Activated T-cell treated with anti-CD3 and anti-CD28 coated beads for 24 hours (primary cell): ENCODE measurements at regions not wholly inside any gene's neighbourhood (a gene's known extent, or its start where the extent isn't known, plus 50 kb on each side); places are given as distances from the start of the nearest gene placed in this dataset.
A peak's percentile ranks its signal among the peaks of the same experiment; 100 is the strongest.
"Not testable (repeated sequence)": the region's sequence is repeated elsewhere in the genome, so short reads cannot be mapped to it uniquely, and the experiment has no call there.

Source experiments
- DNase-seq: peaks from one replicate; pipeline ENCODE4 v3.0.0-alpha.2; 2020; ENCODE audit warnings: low read depth

DNA sequence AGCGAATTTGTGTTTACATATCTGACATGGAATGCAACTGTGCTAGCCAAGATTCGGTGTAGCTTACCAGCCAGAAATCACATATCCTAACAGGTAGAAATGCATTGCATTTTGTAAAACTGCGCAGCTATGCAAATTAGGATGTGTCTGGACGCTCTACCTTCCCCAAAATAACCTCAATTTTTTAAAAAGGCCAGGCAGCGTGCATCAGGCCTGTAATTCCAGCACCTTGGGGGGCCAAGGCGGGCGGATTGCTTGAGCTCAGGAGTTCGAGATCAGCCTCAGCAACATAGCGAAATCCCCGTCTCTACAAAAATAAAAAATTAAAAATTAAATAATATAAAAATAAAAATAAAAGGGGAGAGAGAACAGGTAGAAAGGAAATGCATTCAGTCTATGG, 305.0 kb downstream of the TYW1 start:
- DNase-seq = no peak

DNA sequence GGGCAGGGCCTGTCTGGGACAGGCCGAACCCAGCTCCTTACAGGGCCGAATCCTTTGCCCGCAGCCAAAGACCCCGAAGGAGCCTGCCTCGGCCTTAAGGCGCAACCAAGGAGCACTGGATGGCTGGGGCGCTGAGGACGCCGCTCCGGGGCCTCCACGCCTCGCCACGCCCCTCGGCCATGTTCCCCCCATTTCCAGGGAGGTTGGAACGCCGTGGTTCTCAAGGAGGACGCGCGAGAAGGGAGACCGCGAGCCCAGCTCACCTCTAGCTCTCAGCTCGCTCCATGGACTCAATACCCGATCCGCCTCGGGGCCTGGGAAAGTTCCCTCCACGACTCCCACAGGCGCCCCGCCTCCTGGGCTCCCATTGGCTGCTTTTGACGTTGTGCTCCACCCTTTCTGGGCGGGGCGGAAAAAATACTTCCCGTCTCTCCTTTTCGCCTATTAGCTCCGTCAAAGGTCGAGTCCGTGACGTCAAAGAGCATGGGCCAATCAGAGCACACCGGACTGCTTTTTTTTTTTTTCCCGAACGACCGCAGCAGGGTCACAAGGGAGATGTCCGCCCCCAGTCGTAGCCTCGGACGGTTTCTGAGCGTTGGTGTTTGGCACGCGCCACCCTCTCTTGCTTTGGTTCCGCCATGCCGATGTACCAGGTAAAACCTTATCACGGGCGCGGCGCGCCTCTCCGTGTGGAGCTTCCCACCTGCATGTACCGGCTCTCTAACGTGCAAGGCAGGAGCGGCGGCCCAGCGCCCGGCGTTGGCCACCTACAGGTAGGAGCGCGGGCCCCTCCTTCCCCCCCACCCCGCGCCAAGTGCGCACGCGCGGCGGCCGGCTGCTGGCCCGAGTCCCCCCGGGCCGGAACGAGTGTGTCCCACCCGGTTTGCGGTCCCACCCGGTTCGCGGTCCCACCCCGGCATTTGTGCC, 305.7 kb downstream of the TYW1 start:
- peak; percentile 98 for DNase-seq

GRCh38 chr7:67304846-67305245, 308.2 kb downstream of the TYW1 start:
- DNase-seq = not testable (repeated sequence)

GRCh38 chr7:67306331-67306730, 309.7 kb downstream of the TYW1 start:
- no peak for DNase-seq

DNA sequence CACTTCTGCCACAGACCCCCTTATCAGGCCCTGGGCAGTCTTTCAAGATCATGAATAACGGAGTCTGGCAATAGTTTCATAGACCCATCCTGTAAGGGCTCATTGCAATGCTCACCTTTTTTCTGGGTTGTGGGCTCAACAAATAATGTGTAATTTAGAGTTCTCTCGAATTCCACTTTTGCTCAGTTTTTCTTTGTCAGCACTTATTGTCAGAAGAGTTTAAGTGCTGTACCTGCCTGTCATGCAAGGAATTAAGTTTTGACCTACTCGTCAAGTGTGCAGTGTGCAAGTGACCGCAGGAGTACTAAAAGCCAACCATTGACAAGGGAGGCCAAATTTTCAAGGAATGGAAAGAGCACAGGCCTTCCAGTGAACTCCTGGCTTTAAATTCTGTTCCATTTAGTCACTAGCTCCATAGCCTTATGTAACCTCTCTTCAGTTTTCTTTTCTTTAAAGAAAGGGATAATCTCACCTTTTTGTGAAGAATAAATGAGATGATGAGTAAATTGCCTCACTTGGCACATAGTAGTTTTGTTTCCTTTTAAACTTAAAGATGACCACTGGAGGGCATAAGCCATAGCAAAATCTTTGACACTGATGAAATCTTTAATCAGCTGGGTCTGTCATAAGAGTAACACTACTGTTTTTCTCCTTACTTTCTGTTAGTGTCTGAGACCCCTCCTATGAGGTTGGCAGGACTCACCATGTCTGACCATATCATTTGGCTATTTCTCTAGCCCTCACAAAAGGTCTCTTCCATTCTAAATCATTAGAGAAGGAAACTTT, 313.3 kb downstream of the TYW1 start:
- DNase-seq = no peak

DNA sequence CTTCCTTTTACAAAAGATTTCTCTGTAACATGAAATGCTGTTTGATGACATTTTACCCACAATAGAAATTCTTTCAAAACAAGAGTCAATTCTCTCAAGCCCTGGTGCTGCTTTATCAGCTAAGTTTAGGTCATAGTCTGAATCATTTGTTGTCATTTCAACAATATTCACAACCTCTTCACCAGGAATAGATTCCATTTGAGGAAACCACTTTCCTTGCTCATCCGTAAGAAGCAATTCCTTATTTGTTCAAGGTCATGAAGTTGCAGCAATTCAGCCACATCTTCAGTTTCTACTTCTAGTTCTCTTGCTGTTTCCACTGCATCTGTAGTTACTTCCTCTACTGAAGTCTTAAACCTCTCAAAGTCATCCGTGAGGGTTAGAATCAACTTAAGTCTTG, 315.3 kb downstream of the TYW1 start:
- no peak for DNase-seq

DNA sequence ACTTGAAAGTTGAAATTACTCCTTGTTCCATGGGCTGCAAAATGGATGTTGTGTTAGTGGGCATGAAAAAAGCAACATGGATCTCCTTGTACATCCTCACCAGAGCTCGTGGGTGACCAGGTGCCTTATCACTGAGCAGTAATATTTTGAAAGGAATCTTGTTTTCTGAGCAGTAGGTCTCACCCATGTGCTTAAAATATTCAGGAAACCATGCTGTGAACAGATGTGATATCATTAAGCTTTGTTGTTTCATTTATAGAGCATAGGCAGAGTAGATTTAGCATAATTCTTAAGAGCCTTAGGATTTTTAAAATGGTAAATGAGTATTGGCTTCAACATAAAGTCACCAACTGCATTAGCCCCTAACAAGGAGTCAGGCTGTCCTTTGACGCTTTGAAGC, 316.6 kb downstream of the TYW1 start:
- DNase-seq = no peak

DNA sequence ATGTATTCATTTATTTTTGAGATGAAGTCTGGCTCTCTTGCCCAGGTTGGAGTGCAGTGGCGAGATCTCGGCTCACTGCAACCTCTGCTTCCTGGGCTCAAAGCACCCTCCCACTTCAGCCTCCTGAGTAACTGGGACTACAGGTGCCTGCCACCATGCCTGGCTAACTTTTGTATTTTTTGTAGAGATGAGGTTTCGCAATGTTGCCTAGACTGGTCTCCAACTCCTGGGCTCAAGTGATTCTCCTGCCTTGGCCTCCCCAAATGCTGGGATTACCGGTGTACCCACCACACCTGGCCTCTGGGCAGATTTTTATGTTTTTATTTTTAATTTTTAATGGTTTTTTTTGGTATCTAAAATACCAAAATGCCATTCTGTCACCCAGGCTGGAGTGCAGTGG, 320.3 kb downstream of the TYW1 start:
- not testable (repeated sequence) for DNase-seq

- DNase-seq = not testable (repeated sequence)
Measured at GRCh38 chr7:67328257-67328656, 331.6 kb downstream of the TYW1 start.

GRCh38 chr7:67335165-67335564, 338.5 kb downstream of the TYW1 start:
- not testable (repeated sequence) for DNase-seq

DNA sequence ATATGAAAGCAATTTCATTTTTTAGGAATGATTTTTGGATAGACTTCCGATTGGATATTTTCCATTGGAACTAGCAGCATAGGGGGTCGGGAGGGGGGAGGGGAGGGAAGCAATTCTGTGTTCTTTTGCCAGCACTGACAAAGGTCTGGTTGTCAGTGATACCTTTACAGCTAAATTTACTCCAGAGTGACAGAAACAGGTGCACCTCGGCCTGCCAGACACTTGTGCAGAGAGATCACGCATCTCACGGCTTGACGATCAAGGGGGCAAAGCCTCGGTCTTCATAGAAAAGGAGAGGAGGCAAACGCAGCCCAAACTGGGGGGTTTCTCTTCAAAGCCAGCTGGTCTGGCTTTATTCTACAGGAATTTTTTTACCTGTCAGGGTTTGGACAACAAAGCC, 339.0 kb downstream of the TYW1 start:
- DNase-seq = not testable (repeated sequence)

DNA sequence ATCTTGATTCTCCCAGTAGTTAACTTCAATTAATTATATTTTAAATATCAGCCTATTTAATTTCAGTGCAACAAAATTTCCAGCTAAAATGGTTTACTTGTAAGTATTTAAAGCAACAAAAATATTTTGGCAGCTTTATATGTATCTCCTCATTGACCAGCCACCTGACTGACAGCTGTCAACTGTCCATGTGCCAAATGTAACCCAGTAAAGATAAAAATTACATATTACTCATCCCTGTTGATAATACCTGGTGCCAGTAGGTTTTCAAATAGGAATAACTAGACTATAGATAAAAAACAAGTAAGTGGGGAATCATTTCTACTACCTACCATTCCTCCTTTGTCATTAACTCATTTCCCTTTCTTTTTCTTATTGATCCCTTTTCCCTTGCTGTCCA, 341.9 kb downstream of the TYW1 start:
- DNase-seq = not testable (repeated sequence)

- DNase-seq = no peak
Measured at GRCh38 chr7:67341153-67341768, 344.6 kb downstream of the TYW1 start.

DNA sequence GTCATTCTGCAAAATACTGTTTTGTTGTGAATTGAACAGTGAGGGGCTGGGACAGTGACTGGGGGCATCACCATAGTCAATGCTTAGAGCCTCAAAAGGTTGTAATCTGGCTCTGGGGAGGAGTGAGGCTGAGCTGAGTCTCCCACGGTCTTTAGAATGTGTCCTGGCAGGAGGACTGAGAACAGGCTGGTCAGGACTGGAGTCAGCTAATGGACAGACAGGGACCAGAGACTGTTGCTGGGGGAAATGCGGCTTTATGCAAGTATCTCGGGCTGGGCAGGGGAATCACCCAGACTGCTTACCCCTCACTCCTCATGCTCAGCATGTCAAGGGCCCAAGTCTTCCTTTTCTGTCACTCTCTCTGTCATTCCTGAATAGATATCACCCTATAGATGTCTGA, 346.5 kb downstream of the TYW1 start:
- no peak for DNase-seq

DNA sequence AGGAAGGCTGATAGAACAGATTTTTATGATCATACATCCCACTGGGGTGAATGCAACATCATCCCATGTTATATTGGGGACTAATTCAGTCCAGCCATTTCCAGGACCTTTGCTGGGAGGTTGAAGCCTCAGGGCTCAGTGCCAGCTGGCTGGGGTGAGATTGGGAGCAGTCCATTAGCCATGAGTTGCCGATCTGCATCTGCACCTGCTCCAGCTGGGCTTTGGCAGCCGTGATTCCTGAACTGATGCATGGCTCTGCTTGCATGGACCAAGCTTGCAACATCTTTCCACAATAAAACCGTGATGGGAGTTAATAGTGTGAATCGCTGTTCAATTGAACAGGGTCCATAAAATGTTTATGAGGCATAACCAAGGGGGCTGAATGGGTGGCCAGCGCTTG, 346.9 kb downstream of the TYW1 start:
- DNase-seq = no peak

GRCh38 chr7:67344481-67345193, 348.0 kb downstream of the TYW1 start:
- no peak for DNase-seq

GRCh38 chr7:67346126-67346525, 349.5 kb downstream of the TYW1 start:
- DNase-seq = no peak

- DNase-seq = no peak
Measured at GRCh38 chr7:67346876-67347275, 350.2 kb downstream of the TYW1 start.

GRCh38 chr7:67348171-67348570, 351.5 kb downstream of the TYW1 start:
- no peak for DNase-seq

- not testable (repeated sequence) for DNase-seq
Measured at GRCh38 chr7:67357653-67358052, 361.0 kb downstream of the TYW1 start.

GRCh38 chr7:67358316-67358715, 361.7 kb downstream of the TYW1 start:
- not testable (repeated sequence) for DNase-seq

- DNase-seq = not testable (repeated sequence)
Measured at GRCh38 chr7:67358738-67359137, 362.1 kb downstream of the TYW1 start.
